ENCODE measurements at regions not wholly inside any gene's neighbourhood (a gene's known extent, or its start where the extent isn't known, plus 50 kb on each side); places are given as distances from the start of the nearest gene placed in this dataset.

DNA sequence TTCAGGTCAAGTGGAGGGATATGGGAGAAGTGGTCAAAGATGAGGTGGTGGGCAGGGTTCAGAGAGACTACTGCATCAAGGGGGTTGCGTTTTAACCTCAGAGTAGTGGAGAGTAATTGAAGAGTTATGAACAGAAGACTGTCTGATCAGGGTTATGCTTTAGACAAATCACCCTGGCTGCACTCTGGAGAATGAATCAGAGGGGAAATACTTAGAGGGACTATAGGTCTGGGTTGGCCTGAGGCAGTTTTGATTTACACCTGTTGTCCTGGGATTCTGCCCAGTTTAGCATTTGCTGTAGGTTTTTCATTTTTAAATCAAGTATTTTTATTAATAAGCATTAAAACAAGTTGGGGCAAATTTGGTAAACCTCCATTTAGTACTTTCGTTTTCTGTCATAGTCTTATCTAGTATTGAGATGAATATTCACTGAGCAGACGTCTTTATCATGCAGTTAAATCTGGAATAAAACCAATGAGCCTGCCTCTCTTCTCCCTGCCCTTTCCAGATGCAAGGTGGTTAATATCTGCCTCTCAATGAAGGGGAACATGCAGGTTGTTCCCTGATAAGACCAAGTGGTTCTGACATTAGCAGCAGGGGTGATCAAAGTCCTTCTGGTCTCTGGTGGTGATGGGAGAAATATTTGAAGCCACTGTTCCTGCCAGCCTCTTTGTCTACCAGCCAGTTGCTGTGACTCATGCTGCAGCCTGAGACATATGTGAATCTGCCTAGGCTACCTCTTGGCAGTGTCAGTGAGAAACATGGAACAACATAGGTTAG, 116.0 kb upstream of the RPS6KA3 start:
- no peak for TF ChIP-seq POLR2A (IDR thresholded peaks at IDR 0.05; ENCODE audit: low read length)
- no peak for TF ChIP-seq GATA1 (IDR thresholded peaks at IDR 0.05; ENCODE audit: low read depth, low read length)
